Natural killer cell treated with Interleukin-12 subunit alpha and Interleukin-12 subunit beta and Interleukin-15 and Interleukin-18, amount 100 ng/mL, for 72 hours (primary cell): ENCODE measurements at regions not wholly inside any gene's neighbourhood (a gene's known extent, or its start where the extent isn't known, plus 50 kb on each side); places are given as distances from the start of the nearest gene placed in this dataset.

ENCODE experiments used
- ATAC-seq, 2 donors: fragments of 150-1000 bp; cut with Tn5 transposase in 1 of 2; sonication (Bioruptor Pico), chemical (Tn5 transposase) in 1 of 2; 2 replicates each; pipeline ENCODE4 v1.10.0; 2021
- DNase-seq: peaks from one replicate; pipeline ENCODE4 v3.0.0; 2022; ENCODE audit warnings: low spot score
- H3K27ac Mint-ChIP-seq, 2 donors: 1 replicate in 1 of 2; 2 replicates in 1 of 2; pipeline ENCODE4 v1.8.0; 2022; ENCODE audit warnings: mixed read lengths in 2 of 2, mild to moderate bottlenecking in 1 of 2, moderate library complexity in 1 of 2
- H3K27me3 Mint-ChIP-seq, 2 donors: 1 replicate in 1 of 2; 2 replicates in 1 of 2; pipeline ENCODE4 v1.8.0; 2022; ENCODE audit warnings: mixed read lengths in 2 of 2
- H3K36me3 Mint-ChIP-seq: one replicate; pipeline ENCODE4 v1.8.0; 2022; ENCODE audit warnings: mixed read lengths
- H3K4me1 Mint-ChIP-seq, 2 donors: 1 replicate in 1 of 2; 2 replicates in 1 of 2; pipeline ENCODE4 v1.8.0; 2022; ENCODE audit warnings: low read depth in 2 of 2, mixed read lengths in 2 of 2, mild to moderate bottlenecking in 1 of 2
- H3K4me3 Mint-ChIP-seq: one replicate; pipeline ENCODE4 v1.8.0; 2022; ENCODE audit warnings: mixed read lengths
- H3K9me3 Mint-ChIP-seq: 2 replicates; pipeline ENCODE4 v1.8.0; 2022; ENCODE audit warnings: mixed read lengths

DNA sequence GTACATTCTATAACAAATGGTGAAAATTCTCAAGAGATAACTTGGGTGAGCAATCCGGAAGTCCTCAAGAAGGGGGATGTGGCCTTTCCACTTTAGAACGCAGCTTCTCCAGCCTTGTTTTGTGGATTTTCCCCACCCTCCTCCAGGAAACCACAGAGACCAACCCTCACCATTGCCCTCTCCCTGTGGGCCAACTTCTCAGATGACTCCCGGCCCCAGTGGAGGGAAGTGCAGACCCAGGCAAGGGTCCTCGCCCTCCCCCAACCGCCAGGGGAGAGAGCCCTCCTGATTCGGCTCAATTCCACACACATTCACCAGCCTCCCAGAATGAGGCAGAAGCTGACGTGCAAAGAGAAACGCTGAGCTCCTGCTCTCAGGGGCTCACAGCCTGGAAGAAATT lies 277.2 kb downstream of the EIPR1 start:
- Mint-ChIP-seq H3K36me3 (no peaks in the 10 kb centered on the region), H3K4me1 (peaks cover 0 to 14% of the 10 kb centered on the region in 2 donors), H3K4me3 (no peak overlapping the region), H3K9me3 (no peaks in the 10 kb centered on the region), H3K27ac (peak overlapping the region in 1 of 2 donors; percentile 13), H3K27me3 (peaks cover 24 to 29% of the 10 kb centered on the region in 2 donors)
- DNase-seq (no peak), ATAC-seq (no peak)

DNA sequence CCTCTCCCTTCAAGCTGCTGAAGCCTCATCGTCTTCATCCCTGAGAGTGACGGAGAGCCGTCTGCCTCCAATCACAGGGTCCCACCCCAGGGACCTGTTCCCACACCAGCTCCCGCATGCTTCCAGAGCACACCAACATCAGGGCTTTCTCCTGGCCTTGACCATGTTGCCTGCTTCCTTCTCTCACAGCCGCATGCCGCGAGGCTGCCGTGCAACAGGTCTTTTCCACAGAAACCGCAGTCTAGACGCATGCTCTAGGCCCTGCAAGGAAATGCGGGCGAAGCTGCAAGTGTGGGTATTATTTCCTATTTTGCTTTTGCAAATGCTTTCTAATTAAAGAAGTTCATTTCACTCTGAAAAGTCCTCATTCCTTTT lies 277.8 kb downstream of the EIPR1 start:
- ATAC-seq (no peak), DNase-seq (no peak)
- Mint-ChIP-seq H3K27me3 (peaks cover 24 to 29% of the 10 kb centered on the region in 2 donors), H3K27ac (no peak overlapping the region), H3K4me3 (no peak overlapping the region), H3K36me3 (no peaks in the 10 kb centered on the region), H3K4me1 (peaks cover 0 to 14% of the 10 kb centered on the region in 2 donors), H3K9me3 (no peaks in the 10 kb centered on the region)

DNA sequence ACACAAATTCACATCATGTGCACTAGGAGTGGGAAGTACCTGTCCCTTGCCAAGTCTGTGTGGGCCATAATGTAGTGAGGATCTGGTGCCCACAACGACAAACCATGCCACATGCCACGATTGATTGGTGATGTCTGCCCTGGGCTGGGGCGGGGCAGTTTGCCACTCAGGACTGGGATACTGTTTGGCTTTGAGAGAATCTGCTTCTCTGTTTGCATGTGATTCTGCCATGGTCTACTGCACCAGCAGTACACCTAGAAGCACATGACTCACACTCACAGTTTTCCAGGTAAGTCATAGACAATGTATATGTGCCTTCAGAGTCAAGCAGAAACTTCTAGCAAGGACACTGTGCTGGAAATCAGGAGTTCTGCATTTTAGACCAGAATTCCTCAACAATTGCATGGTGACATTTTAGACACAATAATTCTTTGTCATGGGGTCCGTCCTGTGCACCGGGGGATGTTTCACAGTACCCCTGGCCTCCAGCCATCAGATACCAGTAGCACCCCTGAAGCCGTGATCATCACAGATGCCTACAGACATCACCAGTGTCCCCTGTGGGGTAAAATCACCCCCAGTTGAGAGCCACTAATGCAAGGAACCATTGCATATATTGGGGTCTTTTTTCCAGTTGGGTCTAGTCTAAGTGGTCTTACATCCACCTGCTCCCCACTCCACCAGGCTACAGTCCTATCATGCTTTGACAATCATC lies 278.3 kb downstream of the EIPR1 start:
- Mint-ChIP-seq H3K27me3 (peaks cover 25 to 26% of the 10 kb centered on the region in 2 donors), H3K9me3 (no peaks in the 10 kb centered on the region), H3K27ac (no peak overlapping the region), H3K4me1 (peaks cover 0 to 14% of the 10 kb centered on the region in 2 donors), H3K4me3 (no peak overlapping the region), H3K36me3 (no peaks in the 10 kb centered on the region)
- no peak for ATAC-seq
- no peak for DNase-seq

DNA sequence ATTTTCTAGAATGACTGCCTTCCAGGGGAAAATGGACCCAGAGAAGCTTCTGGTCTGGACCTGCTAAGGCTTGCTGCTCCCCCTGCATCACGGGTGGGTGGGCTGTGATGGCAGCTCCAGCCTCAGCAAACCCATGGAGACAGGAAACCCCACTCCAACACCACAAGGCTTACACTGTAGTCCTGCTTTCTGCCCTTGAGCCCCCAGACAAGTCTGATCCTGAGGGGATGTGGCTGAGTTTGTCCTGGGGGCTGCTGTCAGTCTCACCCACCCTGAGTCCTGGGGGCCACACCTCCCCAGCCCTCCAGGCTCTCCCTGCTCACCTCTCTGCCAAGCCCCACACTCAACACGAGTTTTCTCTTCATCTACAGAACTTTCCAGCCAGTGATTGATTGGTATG lies 279.4 kb downstream of the EIPR1 start:
- ATAC-seq (peak in 1 of 2 donors; percentile 33), DNase-seq (no peak)
- Mint-ChIP-seq H3K27ac (no peak overlapping the region), H3K4me1 (peaks cover 0 to 14% of the 10 kb centered on the region in 2 donors), H3K4me3 (no peak overlapping the region), H3K9me3 (no peaks in the 10 kb centered on the region), H3K27me3 (peaks cover 15 to 17% of the 10 kb centered on the region in 2 donors), H3K36me3 (no peaks in the 10 kb centered on the region)

DNA sequence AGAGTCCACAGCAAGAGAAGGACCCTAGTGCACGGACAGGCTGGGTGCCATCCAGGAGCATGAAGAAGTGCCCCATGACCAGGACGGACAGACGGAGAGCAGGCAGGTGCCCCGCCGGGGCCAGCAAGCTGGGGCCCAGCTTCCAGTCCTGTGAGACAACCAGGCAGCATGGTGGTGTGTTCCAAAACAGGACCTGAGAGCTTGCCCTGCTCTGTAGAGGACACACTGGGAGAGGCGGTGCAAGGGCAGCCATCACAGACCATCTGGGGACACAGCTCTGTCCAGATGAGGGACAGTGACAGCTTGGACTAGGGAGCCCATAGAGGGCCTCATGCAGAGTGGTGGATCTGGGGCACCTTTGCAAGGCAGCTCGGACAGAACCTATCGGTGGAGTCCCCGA lies 279.8 kb downstream of the EIPR1 start:
- DNase-seq (no peak), ATAC-seq (no peak)
- Mint-ChIP-seq H3K27me3 (peaks cover 14% of the 10 kb centered on the region in 2 donors), H3K4me1 (peaks cover 0 to 14% of the 10 kb centered on the region in 2 donors), H3K36me3 (no peaks in the 10 kb centered on the region), H3K4me3 (no peak overlapping the region), H3K9me3 (no peaks in the 10 kb centered on the region), H3K27ac (no peak overlapping the region)

DNA sequence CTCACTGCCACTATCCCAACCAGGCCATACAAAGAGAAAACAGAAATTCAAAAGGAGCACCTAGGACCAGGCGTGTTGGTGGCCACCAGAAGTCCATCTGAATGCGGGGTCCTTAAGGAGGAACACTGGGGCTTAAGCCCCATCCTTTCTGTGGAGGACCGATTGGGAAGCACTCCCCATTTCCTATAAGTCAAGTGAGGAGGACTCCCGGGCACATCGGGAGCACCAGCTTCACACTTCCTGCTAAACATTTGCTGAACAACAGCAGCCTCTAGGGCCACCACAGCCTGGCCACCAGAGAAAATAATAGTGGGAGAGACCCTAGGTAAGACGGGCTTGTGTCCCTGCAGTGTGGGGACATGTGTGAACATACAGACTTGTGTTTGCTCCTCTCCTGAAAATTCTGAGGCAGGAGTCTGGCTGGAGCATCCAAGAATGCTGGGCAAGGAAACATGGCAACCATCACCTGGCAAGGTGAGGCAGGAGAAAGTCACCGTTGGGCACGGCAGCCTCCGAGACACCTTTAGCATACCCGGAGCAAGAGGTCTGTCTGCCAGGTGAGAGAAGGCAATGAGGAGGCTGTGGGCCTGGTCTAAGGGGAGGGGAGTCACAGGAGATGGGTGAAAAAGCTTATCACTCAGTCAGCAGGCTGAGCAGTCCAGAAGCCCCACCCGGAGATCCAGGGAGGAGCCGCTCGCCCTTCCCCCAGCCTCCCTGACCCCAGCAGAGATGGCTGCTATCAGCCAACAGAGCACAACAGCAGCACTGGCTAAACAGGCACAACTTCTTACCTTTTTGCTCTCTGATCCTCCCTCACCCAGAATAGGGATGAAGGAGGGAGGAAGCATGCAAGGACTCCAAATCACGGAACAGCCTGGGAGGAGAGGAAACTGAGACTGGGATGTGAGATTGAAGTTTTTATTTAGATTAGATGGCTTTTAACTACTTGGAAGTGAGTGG lies 282.3 kb downstream of the EIPR1 start:
- peak overlapping the region in 1 of 2 donors; percentile 63 for H3K27ac Mint-ChIP-seq
- no peak overlapping the region for H3K4me3 Mint-ChIP-seq
- ATAC-seq (no peak), DNase-seq (no peak)
- peaks cover 2 to 8% of the 10 kb centered on the region in 2 donors for H3K27me3 Mint-ChIP-seq
- H3K4me1 Mint-ChIP-seq = peaks cover 8% of the 10 kb centered on the region in 2 donors
- H3K9me3 Mint-ChIP-seq = no peaks in the 10 kb centered on the region
- H3K36me3 Mint-ChIP-seq = no peaks in the 10 kb centered on the region

DNA sequence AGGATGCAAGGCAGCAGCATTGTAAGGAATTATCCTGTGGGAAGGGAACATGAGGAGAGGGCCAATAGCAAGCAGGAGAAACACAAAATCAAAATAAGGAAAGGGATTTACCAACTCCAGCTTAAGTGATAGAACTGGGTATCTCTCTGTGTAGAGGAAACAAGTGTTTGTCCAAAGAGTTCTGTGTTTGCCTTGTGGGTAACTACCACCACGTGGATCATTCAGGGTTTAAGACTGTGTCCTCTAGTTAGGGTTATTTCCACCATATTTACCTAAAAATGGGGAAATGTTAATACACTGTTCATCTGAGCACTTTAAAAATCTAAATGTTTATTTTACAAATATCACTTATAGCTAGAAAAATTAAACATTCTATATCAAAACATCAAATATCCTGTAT lies 283.3 kb downstream of the EIPR1 start:
- Mint-ChIP-seq H3K4me3 (no peak overlapping the region), H3K4me1 (peaks cover 4 to 8% of the 10 kb centered on the region in 2 donors), H3K27me3 (peaks cover 8 to 10% of the 10 kb centered on the region in 2 donors), H3K36me3 (no peaks in the 10 kb centered on the region), H3K27ac (no peak overlapping the region), H3K9me3 (no peaks in the 10 kb centered on the region)
- no peak for ATAC-seq
- DNase-seq = no peak

DNA sequence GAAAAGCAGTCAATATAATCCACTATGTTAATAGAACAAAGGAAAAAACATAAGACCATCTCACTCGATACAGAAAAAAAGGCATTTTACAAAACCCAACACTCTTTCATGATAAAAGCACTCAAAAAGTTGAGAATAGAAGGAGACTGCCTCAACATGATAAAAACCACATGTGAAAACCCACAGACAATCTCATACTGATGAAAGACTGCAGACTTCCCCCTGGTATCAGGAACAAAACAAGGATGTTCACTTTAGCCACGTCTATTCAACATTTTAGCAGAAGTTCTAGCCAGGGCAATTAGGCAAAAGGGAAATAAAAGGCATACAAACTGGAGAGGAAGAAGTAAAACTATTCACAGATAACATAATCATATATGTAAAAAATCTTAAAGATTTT lies 285.9 kb downstream of the EIPR1 start:
- H3K27me3 Mint-ChIP-seq = peaks cover 2 to 10% of the 10 kb centered on the region in 2 donors
- no peaks in the 10 kb centered on the region for H3K36me3 Mint-ChIP-seq
- no peak overlapping the region for H3K4me3 Mint-ChIP-seq
- DNase-seq (no peak), ATAC-seq (no peak)
- no peak overlapping the region for H3K27ac Mint-ChIP-seq
- H3K4me1 Mint-ChIP-seq = peaks cover 4 to 8% of the 10 kb centered on the region in 2 donors
- peaks cover under 1% of the 10 kb centered on the region for H3K9me3 Mint-ChIP-seq

DNA sequence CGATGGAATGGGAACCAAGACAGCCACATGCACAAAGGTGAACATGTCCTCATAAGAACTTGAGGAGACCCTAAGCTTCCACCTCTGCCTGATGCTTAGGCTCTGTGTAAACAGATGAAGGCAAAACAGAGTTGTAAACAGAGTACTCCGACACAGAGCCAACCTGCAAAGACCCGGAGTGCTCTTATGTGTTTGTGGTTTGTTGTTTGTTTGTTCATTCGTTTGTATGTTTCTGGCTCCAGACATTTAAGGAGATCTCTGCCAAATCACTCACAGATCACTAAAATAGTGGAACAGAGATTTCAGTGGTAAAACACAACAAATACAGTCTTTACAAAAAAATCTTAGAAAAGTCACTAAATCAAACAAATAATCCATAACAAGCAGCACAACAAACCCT lies 294.9 kb downstream of the EIPR1 start:
- Mint-ChIP-seq H3K27me3 (peaks cover 10 to 28% of the 10 kb centered on the region in 2 donors), H3K9me3 (peaks cover 6% of the 10 kb centered on the region), H3K4me3 (no peak overlapping the region), H3K36me3 (peaks cover 15% of the 10 kb centered on the region), H3K27ac (no peak overlapping the region), H3K4me1 (peaks cover 0 to 2% of the 10 kb centered on the region in 2 donors)
- no peak for ATAC-seq
- no peak for DNase-seq

DNA sequence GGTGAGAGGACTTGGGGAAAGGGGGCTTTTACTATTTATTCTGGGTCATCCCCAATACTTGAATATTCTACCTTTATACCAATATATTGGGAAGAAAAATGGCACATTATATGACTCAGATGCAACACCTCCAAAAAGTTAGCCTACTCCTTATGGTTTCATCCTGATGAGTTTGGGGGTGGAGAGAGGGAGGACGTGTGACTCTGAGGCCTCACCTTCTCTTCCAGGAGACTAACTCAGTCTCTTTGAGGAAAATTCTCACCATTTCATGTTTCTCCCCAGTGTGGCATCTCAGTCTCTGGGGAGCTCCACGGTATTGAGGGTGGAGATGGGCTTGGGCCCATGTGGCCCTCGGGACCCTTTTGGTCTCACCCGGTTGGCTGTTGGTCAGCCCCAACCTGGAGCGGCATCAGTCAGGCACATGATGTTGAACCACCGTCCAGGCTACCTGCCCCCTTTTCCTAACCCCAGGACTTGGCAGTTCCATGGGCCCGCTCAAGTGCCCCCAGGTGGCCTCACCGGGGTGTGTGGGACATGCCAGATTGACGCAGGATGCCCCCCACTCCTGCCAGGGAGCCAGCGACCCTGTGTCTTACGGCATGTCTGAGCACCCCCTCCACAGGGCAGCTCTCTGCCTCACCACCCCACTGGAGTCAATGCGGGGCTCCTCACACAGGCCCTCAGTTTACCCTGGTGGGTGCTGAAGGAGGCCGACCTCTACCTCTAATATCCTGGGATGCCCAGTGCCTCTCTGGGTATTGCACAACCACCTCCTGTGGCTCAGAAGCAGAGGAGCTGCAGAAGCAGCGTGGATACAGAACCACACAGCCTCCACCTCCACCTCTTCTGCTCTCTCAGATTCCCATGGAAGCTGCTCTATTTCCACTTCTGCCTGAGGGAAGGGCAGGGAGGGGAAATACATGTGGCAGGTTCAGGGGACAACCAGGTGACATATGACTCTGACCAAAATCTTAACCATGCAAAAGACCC lies 297.4 kb downstream of the EIPR1 start:
- peaks cover 3% of the 10 kb centered on the region for H3K9me3 Mint-ChIP-seq
- no peak for DNase-seq
- peaks cover 0 to 2% of the 10 kb centered on the region in 2 donors for H3K4me1 Mint-ChIP-seq
- H3K36me3 Mint-ChIP-seq = peaks cover 11% of the 10 kb centered on the region
- no peak overlapping the region for H3K27ac Mint-ChIP-seq
- H3K4me3 Mint-ChIP-seq = no peak overlapping the region
- ATAC-seq = peak in 1 of 2 donors; percentile 46
- peaks cover 10 to 28% of the 10 kb centered on the region in 2 donors for H3K27me3 Mint-ChIP-seq

DNA sequence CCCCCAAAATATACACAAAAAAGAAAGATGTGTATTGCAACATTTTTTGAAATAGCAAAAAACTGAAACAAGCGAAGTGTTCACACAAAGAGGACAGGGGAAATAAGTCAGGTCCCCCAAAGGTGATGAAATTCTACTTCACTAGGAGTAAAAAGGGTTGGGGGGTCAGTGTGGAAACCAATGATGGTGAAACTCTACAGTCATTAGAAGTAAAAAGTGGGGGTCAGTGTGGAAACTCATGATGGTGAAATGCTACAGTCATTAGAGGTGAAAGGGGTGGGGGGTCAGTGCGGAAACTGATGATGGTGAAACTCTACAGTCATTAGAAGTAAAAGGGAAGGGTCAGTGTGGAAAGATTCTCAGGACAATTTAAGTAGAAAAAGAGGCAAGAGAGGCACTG lies 298.2 kb downstream of the EIPR1 start:
- peaks cover 8% of the 10 kb centered on the region for H3K36me3 Mint-ChIP-seq
- no peak for ATAC-seq
- no peak for DNase-seq
- H3K27me3 Mint-ChIP-seq = peaks cover 10 to 28% of the 10 kb centered on the region in 2 donors
- H3K4me3 Mint-ChIP-seq = no peak overlapping the region
- no peak overlapping the region for H3K27ac Mint-ChIP-seq
- H3K4me1 Mint-ChIP-seq = peaks cover 0 to 2% of the 10 kb centered on the region in 2 donors
- H3K9me3 Mint-ChIP-seq = peaks cover 3% of the 10 kb centered on the region

DNA sequence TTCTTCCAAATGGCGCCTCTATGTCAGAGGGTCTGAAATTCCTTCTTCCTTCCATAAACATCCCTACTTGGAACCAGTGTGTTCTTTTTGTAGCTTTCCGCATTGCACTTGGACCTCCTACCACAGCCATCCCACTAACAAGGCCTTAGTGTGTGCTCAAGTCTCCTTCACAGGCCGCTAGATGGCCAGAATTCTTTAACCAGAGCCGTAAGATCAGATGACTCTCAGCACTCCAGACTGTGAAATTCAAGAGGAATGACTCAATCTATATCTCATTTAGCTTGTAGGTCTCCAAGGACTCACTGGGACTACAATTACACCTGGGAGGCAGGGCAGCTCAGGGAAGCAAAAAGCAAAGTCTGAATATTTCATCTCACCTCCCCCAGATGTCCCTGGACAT lies 298.9 kb downstream of the EIPR1 start:
- no peak overlapping the region for H3K27ac Mint-ChIP-seq
- DNase-seq (no peak), ATAC-seq (no peak)
- no peak overlapping the region for H3K4me3 Mint-ChIP-seq
- peaks cover 0 to 2% of the 10 kb centered on the region in 2 donors for H3K4me1 Mint-ChIP-seq
- peaks cover 10 to 25% of the 10 kb centered on the region in 2 donors for H3K27me3 Mint-ChIP-seq
- H3K9me3 Mint-ChIP-seq = peaks cover 3% of the 10 kb centered on the region
- H3K36me3 Mint-ChIP-seq = peaks cover 6% of the 10 kb centered on the region
